ENCODE measurements at regions not wholly inside any gene's neighbourhood (a gene's known extent, or its start where the extent isn't known, plus 50 kb on each side); places are given as distances from the start of the nearest gene placed in this dataset.

- H3K9ac ChIP-seq (ENCODE audit: insufficient read depth in 1 of 2, low read depth in 2 of 2, low read length in 2 of 2): no peak overlapping the region
- WGBS (ENCODE audit: insufficient coverage, low coverage, missing lambda C conversion rate): 93% methylated on average over 8 of the region's 42 CpGs
- peaks cover 4% of the 10 kb centered on the region; the same call in 1 of the 3 replicates for H3K79me2 ChIP-seq (ENCODE audit: control insufficient read depth, insufficient read depth, low read length)
- no peak overlapping the region for H2AFZ ChIP-seq (ENCODE audit: low read depth, low read length)
- peaks cover 11% of the 10 kb centered on the region for H4K20me1 ChIP-seq (replicated peaks; ENCODE audit: control insufficient read depth, insufficient read depth, low read length)
- POLR2A ChIA-PET: interaction anchor here (0.6 to 1.3 kb wide), 4 partner anchors 11 to 32 kb away, joined by 3 to 6 read pairs (median 3); no protein-coding TSS in a partner anchor
- no TSS peak for BruUV-seq (replicated peaks)
- DNase-seq (ENCODE audit: extremely low read depth in 1 of 4, low spot score in 3 of 4): no peak
- H3K27ac ChIP-seq (ENCODE audit: extremely low read depth, low read depth, low read length): no peak overlapping the region
- intact Hi-C loops (cut with micrococcal nuclease) (no loop called here), in situ Hi-C loops (cut with MboI) (no loop called here)
- no peaks in the 10 kb centered on the region for H3K9me3 ChIP-seq (replicated peaks; ENCODE audit: control insufficient read depth, insufficient read depth, low read depth, low read length)
- H3K9me1 ChIP-seq (ENCODE audit: control insufficient read depth, insufficient read depth, low read length): no peaks in the 10 kb centered on the region
- peaks cover 0 to 11% of the 10 kb centered on the region in 2 experiments; a peak in 3 of 5 replicates for H3K4me1 ChIP-seq (replicated peaks in 1 of 2; ENCODE audit: control insufficient read depth in 2 of 2, insufficient read depth in 2 of 2, low read length in 2 of 2)
- no peaks in the 10 kb centered on the region for H3K27me3 ChIP-seq (ENCODE audit: control insufficient read depth in 2 of 2, insufficient read depth in 2 of 2, low read length in 2 of 2)
- H3K4me2 ChIP-seq (ENCODE audit: insufficient read depth, low read length): no peak overlapping the region
- TF ChIP-seq NFE2L1 (tag; IDR thresholded peaks at IDR 0.05; ENCODE audit: borderline replicate concordance, low read depth): no peak
- TF ChIP-seq ZNF75A (CRISPR knock-in tag; IDR thresholded peaks at IDR 0.05): no peak
- TF ChIP-seq ARNT (IDR thresholded peaks at IDR 0.05): no peak
- TF ChIP-seq HNRNPL (IDR thresholded peaks at IDR 0.05; ENCODE audit: low read depth, low read length): no peak
- TF ChIP-seq PML (IDR thresholded peaks at IDR 0.05; ENCODE audit: low read length): no peak
- TF ChIP-seq ZNF778 (CRISPR knock-in tag; IDR thresholded peaks at IDR 0.05): no peak
- no peak for TF ChIP-seq ZNF655 (CRISPR knock-in tag; IDR thresholded peaks at IDR 0.05)
- no peak for TF ChIP-seq EZH2 (IDR thresholded peaks at IDR 0.05; ENCODE audit: borderline replicate concordance, low read depth, low read length)
- no peak for TF ChIP-seq HINFP (tag; conservative IDR thresholded peaks at IDR 0.05; ENCODE audit: low read depth)
- no peak for TF ChIP-seq THRA (IDR thresholded peaks at IDR 0.05)
- no peak for TF ChIP-seq BDP1 (IDR thresholded peaks at IDR 0.05; ENCODE audit: insufficient read depth, insufficient read length)
- no peak for TF ChIP-seq RBM14 (IDR thresholded peaks at IDR 0.05; ENCODE audit: borderline replicate concordance, insufficient read depth, low read depth, low read length)
- TF ChIP-seq ZNF408 (CRISPR knock-in tag; IDR thresholded peaks at IDR 0.05; ENCODE audit: low read depth): no peak
- no peak for TF ChIP-seq JUNB (CRISPR knock-in tag; conservative IDR thresholded peaks at IDR 0.05)
- TF ChIP-seq PRPF4 (IDR thresholded peaks at IDR 0.05; ENCODE audit: insufficient read depth, low read depth, low read length, poor library complexity, severe bottlenecking): no peak
- no peak for TF ChIP-seq RBBP5 (IDR thresholded peaks at IDR 0.05; ENCODE audit: borderline replicate concordance, insufficient read depth, low read length, poor library complexity, severe bottlenecking)
- no peak for TF ChIP-seq MLLT1 (IDR thresholded peaks at IDR 0.05)
- CTCF ChIA-PET (ENCODE audit: low intra/inter-chr PET ratio): interaction anchor here (0.7 kb wide), 1 partner anchor 954 kb away, joined by 4 read pairs; no protein-coding TSS in a partner anchor
- no peak for ATAC-seq
- H3K36me3 ChIP-seq (ENCODE audit: control insufficient read depth, insufficient read depth, low read length): no peaks in the 10 kb centered on the region
- no peak overlapping the region for H3K4me3 ChIP-seq
- FAIRE-seq: no peak
These were observed 123.9 kb upstream of the MGAT5 start for GRCh38 chr2:134129900-134130537.
